ENCODE measurements at regions not wholly inside any gene's neighbourhood (a gene's known extent, or its start where the extent isn't known, plus 50 kb on each side); places are given as distances from the start of the nearest gene placed in this dataset.

DNA sequence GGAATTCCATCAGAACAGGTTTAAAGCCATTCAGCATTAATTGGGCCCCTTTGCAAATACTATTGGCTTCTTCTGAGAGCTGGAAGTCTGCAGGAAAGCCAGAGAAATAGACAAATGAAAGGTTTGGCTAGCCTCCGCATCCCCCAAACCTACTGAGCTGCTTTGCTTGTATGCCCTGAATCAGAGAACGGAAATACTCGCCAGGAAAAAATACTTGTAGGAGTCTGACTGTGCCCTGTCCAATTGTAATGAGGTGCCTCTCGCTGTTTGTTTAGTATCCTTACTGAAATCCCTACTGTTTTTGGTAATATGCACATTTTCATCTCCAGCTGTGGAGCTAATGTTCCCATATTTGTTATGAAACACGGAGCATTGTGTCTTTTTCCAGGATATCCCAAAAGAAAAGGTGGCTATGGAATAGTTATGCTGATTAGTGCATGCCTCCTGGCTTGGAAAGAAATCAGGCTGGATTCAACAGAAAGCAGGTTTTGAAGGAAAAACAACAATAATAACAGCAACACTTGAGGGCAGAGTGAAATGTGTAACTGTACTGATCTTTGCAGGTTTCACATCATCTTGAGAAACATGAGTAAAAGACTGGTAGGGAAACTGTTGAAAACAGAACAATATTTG, 50.7 kb upstream of the NLGN4X start:
- DNase-seq, result peak; percentile 14
- no peaks in the 10 kb centered on the region for H3K27me3 ChIP-seq (ENCODE audit: control insufficient read depth, insufficient read depth, low read length)
- H3K36me3 ChIP-seq (replicated peaks; ENCODE audit: control insufficient read depth, insufficient read depth, low read length), result no peaks in the 10 kb centered on the region
- no peak overlapping the region for H3K4me3 ChIP-seq (ENCODE audit: insufficient read depth, low read depth, low read length)
